ENCODE measurements at regions not wholly inside any gene's neighbourhood (a gene's known extent, or its start where the extent isn't known, plus 50 kb on each side); places are given as distances from the start of the nearest gene placed in this dataset.

DNA sequence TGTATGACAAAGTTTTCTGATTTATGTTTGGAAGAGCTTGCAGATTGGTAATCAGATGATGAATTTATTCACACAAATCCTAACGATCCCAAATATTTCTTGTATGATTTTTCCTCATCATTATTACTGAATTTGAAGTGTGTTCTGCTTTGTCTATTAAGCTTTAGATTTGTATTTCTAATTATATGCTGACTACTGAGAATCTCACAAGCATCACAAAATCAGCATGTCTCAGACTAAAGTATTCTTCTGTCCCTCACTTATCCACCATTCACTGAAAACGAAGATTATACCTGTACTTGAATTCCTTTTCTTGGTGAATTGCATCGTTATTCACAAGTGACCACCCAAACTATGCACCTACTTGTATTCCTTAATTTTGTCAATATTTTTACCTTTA lies 796.3 kb upstream of the MAP3K7 start:
- no peak overlapping the region for H3K4me2 ChIP-seq (ENCODE audit: control insufficient read depth, insufficient read depth)
- ChIA-PET RAD21 (ENCODE audit: unreplicated experiment) (no interaction called here), POLR2A (no interaction called here), SMC1A (ENCODE audit: uncharacterized antibody, unreplicated experiment) (interaction anchor here (0.7 to 1.2 kb wide), 2 partner anchors 130 to 849 kb away, joined by 3 to 4 read pairs; no protein-coding TSS in a partner anchor), CTCF (interaction anchor here (1.1 to 1.8 kb wide), 2 partner anchors 12 to 29 kb away, joined by 3 to 6 read pairs; no protein-coding TSS in a partner anchor)
- DNase-seq (ENCODE audit: low read depth, low spot score) (no peak), FAIRE-seq (no peak), ATAC-seq (no peak)
- no peak overlapping the region for H3K9ac ChIP-seq (ENCODE audit: control insufficient read depth, insufficient read depth, low read length)
- no peaks in the 10 kb centered on the region for H4K20me1 ChIP-seq (ENCODE audit: control insufficient read depth, insufficient read depth)
- intact Hi-C loops (cut with micrococcal nuclease; ENCODE audit: unreplicated experiment), result no loop called here
- H2AFZ ChIP-seq (ENCODE audit: control insufficient read depth, low read depth, low read length), result no peak overlapping the region
- H3K4me1 ChIP-seq (ENCODE audit: control insufficient read depth, insufficient read depth, low read length), result no peaks in the 10 kb centered on the region
- 0% methylated on average over 3 of the region's 3 CpGs for WGBS (ENCODE audit: insufficient coverage, insufficient replicate concordance, low lambda C conversion rate, missing lambda C conversion rate)
- no peak overlapping the region for H3K4me3 ChIP-seq
- H3K27ac ChIP-seq (ENCODE audit: control insufficient read depth, insufficient read depth), result no peak overlapping the region
- in situ Hi-C loops (cut with MboI), result no loop called here
- H3K36me3 ChIP-seq (ENCODE audit: control insufficient read depth in 2 of 2, insufficient read depth in 2 of 2, low read length in 1 of 2), result no peaks in the 10 kb centered on the region
- no TSS peak for BruUV-seq (replicated peaks)
- TF ChIP-seq, protein P1, sequence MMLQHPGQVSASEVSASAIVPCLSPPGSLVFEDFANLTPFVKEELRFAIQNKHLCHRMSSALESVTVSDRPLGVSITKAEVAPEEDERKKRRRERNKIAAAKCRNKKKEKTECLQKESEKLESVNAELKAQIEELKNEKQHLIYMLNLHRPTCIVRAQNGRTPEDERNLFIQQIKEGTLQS (IDR thresholded peaks at IDR 0.05; ENCODE audit: borderline replicate concordance, extremely low read depth, low read depth, low read length), result no peak
- TF ChIP-seq RAD21 (IDR thresholded peaks at IDR 0.05; ENCODE audit: insufficient read depth, low read depth, low read length), result no peak
- TF ChIP-seq SPI1 (IDR thresholded peaks at IDR 0.05; ENCODE audit: borderline replicate concordance, insufficient read depth, low read depth, low read length), result no peak
- TF ChIP-seq GATAD2B (conservative IDR thresholded peaks at IDR 0.05; ENCODE audit: low read depth), result no peak
- TF ChIP-seq, protein P2, sequence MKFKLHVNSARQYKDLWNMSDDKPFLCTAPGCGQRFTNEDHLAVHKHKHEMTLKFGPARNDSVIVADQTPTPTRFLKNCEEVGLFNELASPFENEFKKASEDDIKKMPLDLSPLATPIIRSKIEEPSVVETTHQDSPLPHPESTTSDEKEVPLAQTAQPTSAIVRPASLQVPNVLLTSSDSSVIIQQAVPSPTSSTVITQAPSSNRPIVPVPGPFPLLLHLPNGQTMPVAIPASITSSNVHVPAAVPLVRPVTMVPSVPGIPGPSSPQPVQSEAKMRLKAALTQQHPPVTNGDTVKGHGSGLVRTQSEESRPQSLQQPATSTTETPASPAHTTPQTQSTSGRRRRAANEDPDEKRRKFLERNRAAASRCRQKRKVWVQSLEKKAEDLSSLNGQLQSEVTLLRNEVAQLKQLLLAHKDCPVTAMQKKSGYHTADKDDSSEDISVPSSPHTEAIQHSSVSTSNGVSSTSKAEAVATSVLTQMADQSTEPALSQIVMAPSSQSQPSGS (IDR thresholded peaks at IDR 0.05; ENCODE audit: low read length), result no peak
- TF ChIP-seq, protein P3, sequence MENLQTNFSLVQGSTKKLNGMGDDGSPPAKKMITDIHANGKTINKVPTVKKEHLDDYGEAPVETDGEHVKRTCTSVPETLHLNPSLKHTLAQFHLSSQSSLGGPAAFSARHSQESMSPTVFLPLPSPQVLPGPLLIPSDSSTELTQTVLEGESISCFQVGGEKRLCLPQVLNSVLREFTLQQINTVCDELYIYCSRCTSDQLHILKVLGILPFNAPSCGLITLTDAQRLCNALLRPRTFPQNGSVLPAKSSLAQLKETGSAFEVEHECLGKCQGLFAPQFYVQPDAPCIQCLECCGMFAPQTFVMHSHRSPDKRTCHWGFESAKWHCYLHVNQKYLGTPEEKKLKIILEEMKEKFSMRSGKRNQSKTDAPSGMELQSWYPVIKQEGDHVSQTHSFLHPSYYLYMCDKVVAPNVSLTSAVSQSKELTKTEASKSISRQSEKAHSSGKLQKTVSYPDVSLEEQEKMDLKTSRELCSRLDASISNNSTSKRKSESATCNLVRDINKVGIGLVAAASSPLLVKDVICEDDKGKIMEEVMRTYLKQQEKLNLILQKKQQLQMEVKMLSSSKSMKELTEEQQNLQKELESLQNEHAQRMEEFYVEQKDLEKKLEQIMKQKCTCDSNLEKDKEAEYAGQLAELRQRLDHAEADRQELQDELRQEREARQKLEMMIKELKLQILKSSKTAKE (IDR thresholded peaks at IDR 0.05; ENCODE audit: low read depth, poor library complexity, severe bottlenecking), result no peak
- no peak for TF ChIP-seq GABPA (IDR thresholded peaks at IDR 0.05; ENCODE audit: low read depth)
- no peak for TF ChIP-seq MEF2A (IDR thresholded peaks at IDR 0.05; ENCODE audit: insufficient read depth, low read depth, low read length)
- no peak for TF ChIP-seq MXI1 (IDR thresholded peaks at IDR 0.05; ENCODE audit: low read depth, low read length)
- H3K9me3 ChIP-seq (replicated peaks; ENCODE audit: control insufficient read depth, insufficient read depth, low read length), result no peaks in the 10 kb centered on the region
- no peaks in the 10 kb centered on the region for H3K79me2 ChIP-seq (ENCODE audit: control insufficient read depth, insufficient read depth, low read length)
- H3K27me3 ChIP-seq (replicated peaks in 1 of 2; ENCODE audit: control insufficient read depth in 2 of 2, insufficient read depth in 2 of 2, low read length in 1 of 2), result no peaks in the 10 kb centered on the region

All from GM12878 (cell line).